NCI-H1436 treated with DMSO at 0.1 percent for 48 hours (cell line): ENCODE measurements at regions not wholly inside any gene's neighbourhood (a gene's known extent, or its start where the extent isn't known, plus 50 kb on each side); places are given as distances from the start of the nearest gene placed in this dataset.
"Not testable (repeated sequence)": the region's sequence is repeated elsewhere in the genome, so short reads cannot be mapped to it uniquely, and the experiment has no call there.

Source experiments
- DNase-seq: peaks from one replicate; lab custom pipeline; 2025; lab: John Stamatoyannopoulos, UW

DNA sequence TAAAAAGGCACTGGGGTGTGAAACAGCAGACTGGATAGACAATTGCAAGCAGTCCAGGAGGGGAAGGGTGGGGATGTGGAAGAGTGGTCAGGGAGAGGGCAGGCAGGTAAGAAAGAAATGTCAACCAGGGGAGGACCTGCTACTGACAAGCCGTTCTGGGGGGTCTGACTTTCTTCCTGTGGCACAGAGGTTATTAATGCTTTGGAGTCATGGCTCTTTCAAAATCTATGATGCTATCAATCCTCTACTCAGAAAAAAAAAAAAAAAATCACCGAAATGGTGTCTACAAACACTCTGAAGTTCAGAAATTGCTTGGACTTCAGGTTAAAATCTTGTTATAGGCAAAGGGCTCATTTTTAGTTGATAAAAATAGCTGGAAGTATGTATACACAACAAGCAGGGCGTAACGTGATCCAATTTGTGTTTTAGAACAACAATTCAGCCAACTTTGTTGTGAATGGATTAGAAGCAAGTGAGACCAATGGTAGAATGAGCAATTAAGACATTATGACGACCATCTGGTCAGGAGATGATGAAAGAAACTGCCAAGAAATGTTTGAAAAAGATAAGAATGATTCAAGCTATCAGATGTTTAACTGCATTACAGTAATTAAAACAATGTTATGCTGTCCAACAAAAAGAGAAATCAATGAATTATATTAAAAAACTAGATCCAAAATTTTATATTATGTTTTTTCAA is 255.2 kb downstream of the DEPDC1B start:
- no peak for DNase-seq

DNA sequence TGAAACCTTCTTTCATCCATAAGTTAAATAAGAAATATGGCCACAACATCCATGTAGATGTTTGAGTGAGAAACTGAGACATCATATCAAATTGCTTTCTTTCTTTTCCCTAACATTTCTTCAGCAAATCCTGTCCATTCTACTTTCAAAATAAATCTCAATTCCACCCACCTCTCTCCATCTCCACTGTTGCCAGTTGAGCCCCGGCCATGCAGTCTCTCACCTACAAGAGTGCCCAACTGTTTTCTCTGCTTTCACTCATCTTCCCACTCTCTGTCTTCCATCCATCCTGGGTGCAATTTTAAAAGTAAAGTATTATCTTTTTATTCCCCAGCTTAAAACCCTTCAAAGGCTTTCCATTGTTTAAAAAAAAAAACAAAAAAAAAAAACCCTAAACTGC is 260.4 kb downstream of the DEPDC1B start:
- DNase-seq, result no peak

DNA sequence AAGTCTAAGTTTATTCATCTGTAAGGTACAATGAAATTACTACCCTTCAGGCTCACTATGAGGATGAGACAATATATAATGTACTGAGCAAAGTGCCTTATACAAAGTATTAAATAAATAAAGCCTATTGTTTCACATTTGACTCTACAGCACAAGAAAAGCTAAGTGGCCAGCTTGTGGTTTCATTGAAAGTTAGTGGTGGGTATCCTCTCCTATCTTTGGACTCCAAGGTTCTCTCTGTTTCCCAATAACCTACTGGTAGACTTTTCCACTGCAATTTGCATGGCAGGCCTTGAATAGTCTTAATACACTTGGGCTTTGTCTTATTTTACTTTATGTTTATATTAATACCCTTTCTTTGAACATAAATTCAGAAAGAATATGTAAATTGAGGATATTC is 262.7 kb downstream of the DEPDC1B start:
- DNase-seq, result no peak

DNA sequence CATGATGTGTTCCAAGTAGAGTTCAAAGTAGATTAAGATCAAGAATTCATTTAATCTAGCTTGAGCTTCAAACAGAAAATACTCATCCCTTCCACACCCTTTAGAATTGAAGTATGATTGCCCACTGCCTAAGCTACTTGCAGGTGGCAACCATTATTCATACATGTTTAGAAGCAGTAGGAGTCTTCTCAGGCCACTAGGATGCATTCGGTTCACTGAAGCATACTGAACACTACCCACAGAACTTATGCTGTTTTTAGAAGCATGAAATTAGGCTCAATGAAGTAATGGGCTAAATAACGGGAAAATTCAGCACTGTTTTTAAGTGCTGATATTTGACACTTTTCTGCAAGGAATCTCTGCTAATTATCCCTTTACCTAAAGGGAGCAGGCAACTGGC is 263.4 kb downstream of the DEPDC1B start:
- DNase-seq, result no peak

DNA sequence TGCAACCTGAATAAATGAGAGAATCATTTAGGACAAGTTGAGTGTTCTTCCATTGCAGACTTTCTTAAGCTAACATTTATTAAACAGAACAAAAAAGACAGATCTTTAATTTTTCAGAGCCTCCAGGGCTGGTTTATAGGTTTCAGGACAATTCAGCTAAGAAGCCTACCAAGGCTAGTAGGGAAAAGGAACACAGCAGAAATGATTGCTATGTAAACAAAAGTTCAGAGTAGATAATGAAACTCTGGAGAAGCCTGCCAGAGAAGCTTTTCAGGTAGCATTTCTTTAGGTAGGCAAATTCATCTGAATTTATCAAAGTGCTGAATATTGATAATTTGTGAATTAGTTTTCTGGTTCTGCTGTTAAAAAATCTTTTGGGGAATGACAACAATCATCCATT is 264.2 kb downstream of the DEPDC1B start:
- no peak for DNase-seq

DNA sequence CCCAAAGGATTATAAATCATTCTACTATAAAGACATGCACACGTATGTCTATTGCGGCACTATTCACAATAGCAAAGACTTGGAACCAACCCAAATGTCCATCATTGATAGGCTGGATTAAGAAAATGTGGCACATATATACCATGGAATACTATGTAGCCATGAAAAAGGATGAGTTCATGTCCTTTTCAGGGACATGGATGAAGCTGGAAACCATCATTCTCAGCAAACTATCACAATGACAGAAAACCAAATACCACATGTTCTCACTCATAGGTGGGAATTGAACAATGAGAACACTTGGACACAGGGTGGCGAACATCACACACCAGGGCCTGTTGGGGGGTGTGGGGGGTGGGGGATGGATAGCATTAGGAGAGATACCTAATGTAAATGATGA is 273.8 kb downstream of the DEPDC1B start:
- DNase-seq, result not testable (repeated sequence)

DNA sequence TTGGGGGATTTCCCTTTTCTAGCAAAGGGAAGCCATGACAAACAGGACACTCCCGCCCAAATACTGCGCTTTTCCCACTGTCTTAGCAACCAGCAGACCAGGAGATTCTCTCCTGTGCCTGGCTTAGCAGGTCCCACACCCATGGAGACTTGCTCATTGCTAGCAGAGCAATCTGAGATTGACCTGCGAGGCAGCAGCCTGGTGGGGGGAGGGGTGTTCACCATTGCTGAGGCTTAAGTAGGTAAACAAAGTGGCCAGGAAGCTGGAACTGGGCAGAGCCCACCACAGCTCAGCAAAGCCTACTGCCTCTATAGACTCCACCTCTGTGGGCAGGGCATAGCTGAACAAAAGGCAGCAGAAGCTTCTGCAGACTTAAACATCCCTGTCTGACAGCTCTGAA is 279.2 kb downstream of the DEPDC1B start:
- DNase-seq, result not testable (repeated sequence)

DNA sequence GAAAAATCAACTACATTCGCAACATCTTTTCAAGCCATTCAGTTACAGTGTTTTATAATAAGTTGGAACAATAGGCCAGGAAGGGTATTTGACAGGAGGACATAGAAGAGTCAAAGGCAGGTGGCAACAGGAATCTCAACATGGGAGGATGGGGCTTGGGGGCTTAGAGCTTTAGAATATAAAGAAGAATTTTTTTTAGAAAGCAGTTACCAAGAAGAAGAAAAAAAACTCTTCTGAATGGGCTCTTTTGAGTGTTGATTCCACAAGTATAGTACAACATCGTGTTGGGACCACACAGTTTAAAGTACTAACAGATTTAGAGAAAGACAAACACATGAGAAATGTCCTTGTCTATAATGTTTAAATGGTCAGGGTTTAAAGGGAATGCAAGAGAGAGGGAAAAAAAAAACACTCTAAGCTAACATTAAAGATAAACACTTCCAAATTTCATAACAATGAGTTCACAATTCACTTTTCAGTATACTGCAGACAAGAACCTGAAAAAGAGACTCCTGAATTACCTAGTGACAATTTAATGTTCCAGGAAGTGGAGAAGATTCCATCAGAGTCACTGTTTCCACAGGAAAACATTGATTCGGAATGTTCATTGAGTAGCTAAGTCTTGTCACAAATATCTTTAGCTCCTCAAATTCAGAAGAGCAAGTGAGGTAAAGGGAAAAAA is 282.3 kb downstream of the DEPDC1B start:
- DNase-seq, result no peak

DNA sequence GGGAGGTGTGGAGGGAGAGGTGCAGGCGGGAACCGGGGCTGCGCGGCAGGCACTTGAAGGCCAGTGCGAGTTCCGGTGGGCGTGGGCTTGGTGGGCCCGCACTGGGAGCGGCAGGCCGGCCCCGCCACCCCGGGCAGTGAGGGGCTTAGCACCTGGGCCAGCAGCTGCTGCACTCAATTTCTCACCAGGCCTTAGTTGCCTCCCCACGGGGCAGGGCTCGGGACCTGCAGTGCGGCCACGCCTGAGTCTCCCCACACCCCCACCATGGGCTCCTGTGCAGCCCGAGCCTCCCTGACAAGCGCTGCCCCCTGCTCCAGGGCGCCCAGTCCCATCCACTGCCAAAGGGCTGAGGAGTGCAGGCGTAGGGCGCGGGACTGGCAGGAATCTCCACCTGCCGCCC is 284.5 kb downstream of the DEPDC1B start:
- DNase-seq, result no peak

DNA sequence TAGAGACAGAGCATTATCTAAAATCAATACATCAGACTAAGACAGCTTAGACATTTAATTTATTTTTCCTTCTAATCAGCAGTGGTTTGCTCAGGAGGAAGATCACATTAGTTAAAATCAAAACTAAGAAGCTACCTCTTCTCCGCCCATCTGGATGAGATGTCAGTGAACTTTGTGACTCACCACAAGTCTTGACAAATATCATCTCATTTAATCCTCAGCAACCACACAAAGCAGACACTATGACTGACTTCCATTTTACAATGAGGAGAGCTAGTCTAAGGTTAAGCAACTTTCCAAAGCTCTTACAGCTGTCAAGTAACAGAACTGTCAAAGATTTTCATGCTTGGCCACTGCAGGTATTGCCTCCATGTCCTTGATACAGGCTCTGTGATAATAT is 289.5 kb downstream of the DEPDC1B start:
- DNase-seq, result no peak

DNA sequence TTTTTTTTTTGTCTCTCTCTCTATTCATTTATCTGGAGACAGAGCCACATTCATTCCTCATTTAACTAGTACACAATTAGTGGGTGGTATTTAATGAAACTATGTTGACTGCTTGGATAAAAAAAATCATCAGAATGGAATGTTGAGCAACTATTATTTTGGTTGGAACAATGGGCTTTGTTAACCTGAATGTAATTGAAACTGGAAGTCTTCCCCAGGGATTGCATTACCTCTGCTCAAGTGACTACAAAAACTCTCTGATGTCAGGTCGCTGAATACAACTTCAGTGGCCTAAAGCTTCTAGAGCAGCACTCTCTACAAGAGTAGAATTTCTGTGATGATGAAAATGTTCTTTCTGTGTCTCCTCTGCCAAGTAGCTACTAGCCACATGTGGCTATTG is 295.8 kb downstream of the DEPDC1B start:
- DNase-seq, result no peak

DNA sequence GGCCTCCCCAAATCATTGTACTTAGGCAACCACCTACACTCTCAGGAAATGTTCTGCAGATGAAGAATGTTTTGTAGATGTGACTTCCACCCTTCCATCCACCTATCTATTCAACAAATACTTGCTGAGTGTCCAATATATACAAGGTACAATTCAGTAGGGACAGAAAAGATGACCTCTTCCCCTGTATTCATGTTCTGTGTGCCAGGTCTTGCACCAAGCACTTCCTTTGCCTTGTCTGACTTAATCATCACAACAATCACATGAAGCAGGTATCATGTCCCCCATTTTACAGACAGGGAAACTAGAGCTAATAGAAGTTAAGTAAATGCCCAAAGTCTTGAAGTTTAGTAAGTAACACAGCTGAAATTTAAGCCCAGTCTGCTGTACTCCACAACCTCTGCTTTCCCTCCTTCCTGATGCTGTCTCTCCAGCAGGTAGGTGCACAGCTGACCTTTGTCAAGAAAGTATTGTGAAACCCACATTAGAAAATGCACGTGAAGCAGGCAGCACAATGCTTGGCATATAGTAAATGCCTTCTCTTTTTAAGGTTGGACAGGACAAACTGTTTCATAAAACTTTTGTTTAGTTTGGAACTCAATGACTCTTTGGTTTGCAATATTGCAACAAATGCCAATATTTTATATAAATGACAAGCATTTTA is 296.5 kb downstream of the DEPDC1B start:
- DNase-seq, result no peak

DNA sequence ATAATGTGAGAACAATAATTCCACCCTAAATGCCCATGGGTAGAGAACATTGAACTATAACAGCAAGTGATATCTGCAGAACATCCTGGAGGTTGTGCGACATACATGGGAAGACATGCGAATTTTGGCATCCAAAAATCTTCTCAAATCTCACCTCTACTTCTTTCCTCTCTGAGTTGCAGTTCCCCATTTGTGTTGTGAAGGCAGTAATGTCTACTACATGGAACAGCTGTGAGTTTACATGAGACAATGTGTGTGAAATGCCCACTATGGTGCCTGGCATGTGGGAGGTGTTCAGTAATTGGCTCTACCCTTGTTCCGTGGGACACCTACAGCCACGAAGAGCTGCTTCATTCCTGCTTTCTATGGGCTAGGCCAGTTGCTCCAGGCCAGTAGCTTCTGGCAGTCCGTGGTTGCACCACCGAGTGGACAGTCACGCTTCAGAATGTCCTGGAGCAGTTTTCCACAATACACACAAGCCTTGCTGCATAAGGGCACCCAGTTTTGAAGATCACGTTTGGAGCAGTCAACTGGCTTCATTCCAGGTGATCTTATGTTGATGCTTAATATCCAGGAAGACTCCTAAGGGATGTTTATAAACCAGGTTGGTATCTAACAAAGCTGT is 297.7 kb downstream of the DEPDC1B start:
- no peak for DNase-seq

DNA sequence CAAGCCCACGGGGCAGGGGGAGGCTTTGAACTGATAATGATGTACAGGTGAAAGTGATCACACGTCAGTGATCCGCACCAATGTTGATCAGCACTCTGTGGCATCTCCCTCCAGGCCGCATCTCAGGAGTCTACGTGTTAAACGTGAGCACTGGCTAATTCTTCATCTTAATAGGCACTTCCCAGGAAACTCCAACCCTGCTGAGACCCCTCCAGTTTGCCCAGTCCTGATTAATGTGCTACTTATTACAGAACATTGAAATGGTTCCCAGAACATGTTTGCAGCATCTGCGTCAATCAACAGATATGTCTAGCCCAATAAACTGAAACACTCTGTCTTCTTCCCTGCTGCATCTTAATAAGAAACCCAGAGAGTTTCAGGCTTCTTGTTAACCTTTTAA is 298.4 kb downstream of the DEPDC1B start:
- DNase-seq, result no peak

DNA sequence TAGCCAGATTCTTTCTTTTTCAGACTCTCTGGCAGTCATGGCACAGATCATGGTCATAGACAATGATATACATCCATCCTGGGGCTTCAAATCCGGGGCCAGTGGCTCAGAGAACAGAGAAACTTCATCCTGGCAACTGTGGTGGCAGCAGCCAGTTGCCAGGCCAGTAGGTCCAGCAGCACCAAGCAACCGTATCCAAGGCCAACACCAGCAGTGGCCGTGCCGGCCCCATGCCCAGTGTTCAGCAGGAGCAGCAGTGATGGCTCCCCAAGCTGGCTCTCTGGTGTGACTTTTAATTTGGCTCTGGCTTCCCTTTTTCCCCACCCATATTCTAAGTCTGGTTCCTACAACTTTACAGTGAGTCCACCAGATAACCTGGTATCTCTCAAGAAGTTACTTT is 300.5 kb downstream of the DEPDC1B start:
- no peak for DNase-seq

DNA sequence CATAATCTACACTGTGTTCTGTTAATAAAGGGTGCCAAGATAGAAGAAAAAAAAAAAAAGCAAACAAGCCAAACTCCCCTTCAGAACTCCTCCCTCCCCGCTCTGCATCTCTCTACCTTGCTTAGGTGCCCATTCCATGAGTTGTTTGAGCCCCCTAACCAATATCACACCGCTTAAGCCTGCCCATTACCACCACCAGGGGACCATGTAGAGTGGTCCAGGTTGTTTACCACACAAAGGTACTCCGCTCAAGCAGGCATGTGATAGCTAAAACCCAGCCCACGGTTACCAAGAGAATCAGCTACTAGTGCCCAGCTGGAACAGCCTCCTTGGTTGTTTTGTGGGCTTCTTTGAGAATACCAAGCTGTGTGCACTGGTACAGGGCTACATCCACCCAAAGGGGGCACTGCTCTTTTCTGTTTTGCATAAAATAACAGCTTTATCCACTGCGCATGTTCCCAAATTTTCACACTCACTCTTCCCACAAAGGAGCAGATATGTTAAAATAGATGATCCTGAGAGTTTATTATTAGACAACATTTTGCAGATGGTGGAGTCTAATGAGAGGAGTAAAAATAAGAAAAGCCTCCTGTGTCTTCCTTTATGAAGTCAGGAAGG is 304.1 kb downstream of the DEPDC1B start:
- DNase-seq, result no peak

DNA sequence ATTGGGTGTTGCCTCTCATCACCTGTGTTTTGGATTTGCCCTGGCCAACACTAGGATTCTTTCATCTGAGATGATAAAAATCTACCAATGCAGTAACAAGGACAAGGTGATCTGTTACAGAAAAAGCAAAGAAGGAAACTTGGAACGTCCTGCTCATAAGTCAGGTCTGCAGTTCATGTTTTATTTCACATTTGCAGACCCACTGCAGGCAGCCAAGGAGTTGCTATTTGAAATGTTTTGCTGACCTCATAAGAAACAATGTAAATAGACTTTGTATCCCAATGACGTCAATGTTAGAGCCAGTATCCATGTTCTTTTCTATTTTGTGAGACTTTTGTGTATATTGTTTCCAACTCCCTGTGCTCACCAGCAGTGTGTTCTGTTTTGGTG is 312.9 kb downstream of the DEPDC1B start:
- DNase-seq, result no peak

DNA sequence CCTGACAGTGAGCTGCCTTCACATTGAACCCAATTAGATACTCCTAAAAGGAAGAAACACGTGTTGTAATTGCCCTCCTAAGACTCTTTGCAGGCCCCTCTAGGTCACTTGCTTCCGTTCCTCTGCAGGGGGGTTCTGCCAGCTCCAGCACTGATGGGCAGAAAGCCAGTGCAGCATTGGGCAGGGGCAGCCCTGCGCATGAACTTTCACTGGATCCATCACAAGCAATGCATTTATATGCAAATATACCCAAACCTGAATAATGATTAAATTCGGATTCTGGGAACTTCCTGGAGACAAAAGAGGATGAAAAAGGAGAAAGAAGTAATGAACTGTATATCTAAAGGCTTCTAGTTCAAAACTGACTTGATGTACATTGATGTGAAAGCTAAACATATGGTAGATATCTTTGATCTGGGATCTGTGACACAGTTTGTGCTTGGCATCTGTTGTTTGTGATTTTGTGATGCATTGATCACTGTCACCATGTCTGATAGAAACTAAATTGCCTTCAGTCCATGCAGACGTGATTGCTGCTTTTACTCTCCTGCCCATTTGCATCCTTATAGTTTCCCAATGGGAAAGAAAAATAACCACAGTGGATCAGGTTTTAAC is 313.4 kb downstream of the DEPDC1B start:
- no peak for DNase-seq

DNA sequence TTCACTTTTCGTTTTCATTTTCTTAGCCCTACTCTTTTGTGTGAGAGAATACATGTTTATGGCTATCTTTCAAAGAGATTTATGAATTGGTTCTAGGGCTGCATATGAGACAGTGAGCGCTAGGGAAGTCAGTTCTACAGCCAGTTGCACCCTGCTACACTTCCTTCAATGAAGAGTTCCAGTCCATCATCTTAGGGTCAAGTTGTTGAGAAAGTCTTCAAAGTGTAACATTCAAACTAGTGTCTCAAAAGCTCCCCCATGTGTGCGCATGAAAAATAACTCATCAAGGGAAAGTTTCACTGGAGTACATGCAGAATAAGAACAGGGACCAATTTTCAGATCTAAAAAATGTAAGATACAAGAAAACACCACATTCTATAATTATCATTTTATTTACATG is 317.2 kb downstream of the DEPDC1B start:
- DNase-seq, result no peak

DNA sequence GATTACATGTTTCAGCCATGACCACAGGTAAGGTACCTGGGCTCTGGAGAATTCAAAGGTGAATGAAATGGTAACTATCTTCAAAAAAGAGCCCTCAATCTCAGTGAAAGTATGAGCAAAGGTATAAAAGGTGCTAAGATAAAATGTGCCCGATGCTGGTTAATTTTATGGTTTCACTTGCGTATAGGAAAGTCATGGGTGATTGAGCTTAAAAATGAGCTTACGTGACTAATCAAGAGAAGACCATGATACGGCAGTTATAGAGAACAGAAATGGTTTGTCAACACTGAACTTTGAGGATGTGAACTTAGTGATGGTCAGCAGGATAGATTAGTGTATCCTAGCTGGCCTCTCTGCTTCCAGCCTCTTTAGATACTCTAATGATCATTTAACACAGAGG is 320.1 kb downstream of the DEPDC1B start:
- DNase-seq, result no peak

DNA sequence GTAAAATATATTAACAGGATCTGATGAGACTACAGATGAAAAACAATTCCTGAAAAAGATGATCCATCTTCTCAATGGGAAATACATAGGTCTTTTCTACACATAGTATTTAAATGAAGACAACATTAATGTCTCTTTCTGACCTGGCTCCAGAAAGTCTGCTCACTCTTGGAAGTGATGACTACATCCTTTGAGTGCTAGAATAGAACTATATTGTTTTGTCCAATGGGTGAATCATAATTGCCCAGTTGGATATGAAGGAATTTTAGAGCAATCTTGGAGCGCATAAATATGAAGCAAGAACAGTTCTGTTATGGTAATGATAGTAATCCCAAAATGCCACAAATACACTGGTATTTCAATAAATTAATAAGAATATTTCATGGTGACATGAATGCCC is 322.1 kb downstream of the DEPDC1B start:
- no peak for DNase-seq

DNA sequence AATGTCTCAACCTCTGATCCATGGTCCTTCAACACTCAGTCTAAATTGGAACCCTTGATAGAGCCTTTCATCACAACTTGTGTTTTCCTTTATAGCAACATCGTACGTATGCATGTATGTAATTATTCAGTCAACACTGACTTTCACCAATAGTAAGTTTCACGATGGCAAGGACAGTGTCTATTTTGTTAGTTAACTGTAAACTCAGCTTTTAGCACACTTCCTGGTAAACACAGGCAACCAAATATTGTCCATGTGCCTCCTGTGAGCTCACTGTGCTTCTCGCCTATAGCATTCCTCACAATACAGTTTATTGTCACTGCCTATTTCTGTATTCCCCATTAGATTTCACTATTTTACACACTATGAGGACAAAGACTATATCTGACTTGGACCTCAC is 323.1 kb downstream of the DEPDC1B start:
- no peak for DNase-seq
